ENCODE measurements at regions not wholly inside any gene's neighbourhood (a gene's known extent, or its start where the extent isn't known, plus 50 kb on each side); places are given as distances from the start of the nearest gene placed in this dataset.

- TF ChIP-seq, protein P1, sequence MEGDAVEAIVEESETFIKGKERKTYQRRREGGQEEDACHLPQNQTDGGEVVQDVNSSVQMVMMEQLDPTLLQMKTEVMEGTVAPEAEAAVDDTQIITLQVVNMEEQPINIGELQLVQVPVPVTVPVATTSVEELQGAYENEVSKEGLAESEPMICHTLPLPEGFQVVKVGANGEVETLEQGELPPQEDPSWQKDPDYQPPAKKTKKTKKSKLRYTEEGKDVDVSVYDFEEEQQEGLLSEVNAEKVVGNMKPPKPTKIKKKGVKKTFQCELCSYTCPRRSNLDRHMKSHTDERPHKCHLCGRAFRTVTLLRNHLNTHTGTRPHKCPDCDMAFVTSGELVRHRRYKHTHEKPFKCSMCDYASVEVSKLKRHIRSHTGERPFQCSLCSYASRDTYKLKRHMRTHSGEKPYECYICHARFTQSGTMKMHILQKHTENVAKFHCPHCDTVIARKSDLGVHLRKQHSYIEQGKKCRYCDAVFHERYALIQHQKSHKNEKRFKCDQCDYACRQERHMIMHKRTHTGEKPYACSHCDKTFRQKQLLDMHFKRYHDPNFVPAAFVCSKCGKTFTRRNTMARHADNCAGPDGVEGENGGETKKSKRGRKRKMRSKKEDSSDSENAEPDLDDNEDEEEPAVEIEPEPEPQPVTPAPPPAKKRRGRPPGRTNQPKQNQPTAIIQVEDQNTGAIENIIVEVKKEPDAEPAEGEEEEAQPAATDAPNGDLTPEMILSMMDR (conservative IDR thresholded peaks at IDR 0.05; ENCODE audit: low read depth, low read length): no peak
- no peak for TF ChIP-seq EZH2 (IDR thresholded peaks at IDR 0.05; ENCODE audit: borderline replicate concordance, low read depth, low read length, poor library complexity, severe bottlenecking)
These were observed 225.4 kb upstream of the CHORDC1 start for GRCh38 chr11:90448256-90448655.
